Umbilical cord (tissue), 1 donor: ENCODE measurements at regions not wholly inside any gene's neighbourhood (a gene's known extent, or its start where the extent isn't known, plus 50 kb on each side); places are given as distances from the start of the nearest gene placed in this dataset.
"Not testable (repeated sequence)": the region's sequence is repeated elsewhere in the genome, so short reads cannot be mapped to it uniquely, and the experiment has no call there.

Experiments used
- DNase-seq: peaks from one replicate; pipeline ENCODE4 v3.0.0-alpha.2; 2015; ENCODE audit warnings: low spot score

- no peak for DNase-seq
These were observed 86.1 kb downstream of the RAP2A start for GRCh38 chr13:97520061-97520460.

- no peak for DNase-seq
These were observed 86.9 kb downstream of the RAP2A start for GRCh38 chr13:97520866-97521265.

- no peak for DNase-seq
These were observed 87.8 kb downstream of the RAP2A start for GRCh38 chr13:97521726-97522125.

- no peak for DNase-seq
These were observed 88.3 kb downstream of the RAP2A start for GRCh38 chr13:97522243-97522642.

- no peak for DNase-seq
These were observed 92.6 kb downstream of the RAP2A start for GRCh38 chr13:97526556-97526955.

- DNase-seq = no peak
These were observed 94.5 kb downstream of the RAP2A start for GRCh38 chr13:97528518-97528917.

- DNase-seq = peak; percentile 60
These were observed 100.6 kb downstream of the RAP2A start for GRCh38 chr13:97534540-97534939.

- DNase-seq = no peak
These were observed 101.6 kb downstream of the RAP2A start for GRCh38 chr13:97535614-97536013.

GRCh38 chr13:97537110-97537509 lies 103.1 kb downstream of the RAP2A start:
- DNase-seq = no peak

- DNase-seq = peak; percentile 46
These were observed 104.2 kb downstream of the RAP2A start for GRCh38 chr13:97538203-97538602.

GRCh38 chr13:97539651-97540610 lies 106.0 kb downstream of the RAP2A start:
- peak; percentile 62 for DNase-seq

GRCh38 chr13:97540696-97541095 lies 106.7 kb downstream of the RAP2A start:
- DNase-seq = peak; percentile 65

GRCh38 chr13:97542102-97542685 lies 108.2 kb downstream of the RAP2A start:
- DNase-seq = no peak

GRCh38 chr13:97544031-97544765 lies 110.2 kb downstream of the RAP2A start:
- no peak for DNase-seq

- not testable (repeated sequence) for DNase-seq
These were observed 111.1 kb downstream of the RAP2A start for GRCh38 chr13:97544971-97545499.

GRCh38 chr13:97548138-97548537 lies 114.2 kb downstream of the RAP2A start:
- DNase-seq = no peak

- peak; percentile 81 for DNase-seq
These were observed 114.7 kb downstream of the RAP2A start for GRCh38 chr13:97548711-97549110.

- no peak for DNase-seq
These were observed 115.2 kb downstream of the RAP2A start for GRCh38 chr13:97549201-97549600.

GRCh38 chr13:97554496-97554895 lies 120.5 kb downstream of the RAP2A start:
- no peak for DNase-seq

- DNase-seq = no peak
These were observed 121.1 kb downstream of the RAP2A start for GRCh38 chr13:97555034-97555433.

- DNase-seq = no peak
These were observed 125.1 kb downstream of the RAP2A start for GRCh38 chr13:97559030-97559429.

GRCh38 chr13:97559981-97560380 lies 126.0 kb downstream of the RAP2A start:
- no peak for DNase-seq
